HK-2 (cell line): ENCODE measurements at regions not wholly inside any gene's neighbourhood (a gene's known extent, or its start where the extent isn't known, plus 50 kb on each side); places are given as distances from the start of the nearest gene placed in this dataset.

Source experiments
- DNase-seq: peaks from one replicate; pipeline ENCODE4 v3.0.0-alpha.2; 2018; ENCODE audit not compliant: unreplicated experiment

DNA sequence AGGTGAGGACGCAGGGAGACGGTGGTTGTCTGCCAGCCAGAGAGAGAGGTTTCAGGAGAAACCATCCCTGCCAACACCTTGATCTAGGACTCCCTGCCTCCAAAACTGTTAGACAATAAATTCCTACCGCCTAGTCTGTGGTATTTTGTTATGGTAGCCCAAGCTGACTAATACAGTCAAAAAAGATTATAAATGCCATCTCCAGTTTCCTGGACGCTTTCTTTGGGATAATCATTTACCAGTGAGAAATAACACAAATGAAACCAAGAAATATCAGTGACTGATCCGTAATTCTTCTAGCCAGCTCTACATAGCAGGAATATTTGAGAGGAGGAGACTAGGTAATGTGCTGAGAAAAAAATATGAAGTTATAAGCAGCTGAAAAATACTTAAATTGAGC lies 707.8 kb upstream of the LMCD1 start:
- DNase-seq = no peak

DNA sequence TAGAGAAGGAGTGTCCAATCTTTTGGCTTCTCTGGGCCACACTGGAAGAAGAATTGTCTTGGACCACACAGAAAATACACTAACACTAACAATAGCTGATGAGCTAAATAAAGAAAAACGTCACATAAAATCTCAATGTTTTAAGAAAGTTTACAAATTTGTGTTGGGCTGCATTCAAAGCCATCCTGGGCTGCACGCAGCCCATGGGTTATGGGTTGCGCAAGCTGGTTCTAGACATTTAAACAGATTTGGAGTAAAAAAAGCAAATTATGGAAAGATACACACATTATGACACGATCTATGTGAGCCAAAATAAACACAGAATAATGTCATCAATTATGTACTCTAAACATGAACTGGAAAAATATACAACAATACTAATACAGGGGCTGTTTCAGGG lies 703.3 kb upstream of the LMCD1 start:
- no peak for DNase-seq

DNA sequence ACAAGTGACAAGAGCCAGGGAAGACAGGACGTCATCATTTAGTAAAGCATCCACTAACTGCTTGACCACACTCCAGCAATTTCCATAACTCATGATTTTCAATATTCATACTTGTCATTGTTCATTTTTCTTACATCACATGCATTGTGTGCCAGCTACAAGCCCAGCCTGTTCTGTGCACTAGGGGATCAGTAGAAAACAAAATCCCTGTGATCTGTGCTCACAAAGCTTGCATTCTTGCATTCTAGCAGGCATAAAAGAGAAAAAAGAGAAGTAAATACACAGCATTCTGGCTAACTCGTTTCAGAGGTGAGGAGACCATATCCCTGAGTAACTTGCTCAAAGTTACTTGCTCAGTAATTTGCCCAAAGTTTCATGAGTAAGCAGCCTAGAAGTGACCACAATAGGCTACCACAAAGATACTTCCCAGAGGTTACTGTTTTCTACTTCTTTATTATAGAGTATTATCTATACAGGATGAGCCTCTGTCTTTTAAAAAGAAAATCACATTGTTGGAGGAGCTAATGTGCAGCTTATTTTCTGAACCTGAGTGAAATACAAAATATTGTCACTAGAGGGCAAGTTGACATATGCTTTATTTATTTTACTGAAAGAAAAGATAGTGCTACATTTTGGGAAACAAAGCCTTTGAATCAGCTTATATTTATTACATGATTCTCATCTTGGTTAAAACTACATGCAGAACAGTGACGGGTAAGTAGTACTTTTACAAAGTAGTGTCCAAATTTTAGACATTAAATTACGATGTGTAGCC lies 701.4 kb upstream of the LMCD1 start:
- no peak for DNase-seq

DNA sequence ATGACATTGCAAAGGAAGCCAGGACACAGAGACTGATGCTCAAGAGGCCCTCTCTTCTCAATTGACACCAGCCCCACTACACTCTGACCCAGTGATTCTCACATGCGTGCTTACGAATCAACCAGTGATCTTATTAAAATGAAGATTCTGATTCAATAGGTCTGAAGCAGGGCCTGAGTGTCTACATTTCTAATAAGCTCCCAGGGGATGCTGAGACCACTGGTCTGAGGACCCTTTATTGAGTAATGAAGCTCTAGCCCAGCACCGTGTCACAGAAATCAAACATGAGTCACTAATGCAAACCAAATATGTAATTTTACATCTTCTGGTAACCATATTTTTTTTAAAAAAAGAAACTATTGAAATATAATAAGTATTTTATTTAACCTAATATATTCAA lies 689.1 kb upstream of the LMCD1 start:
- DNase-seq = no peak

DNA sequence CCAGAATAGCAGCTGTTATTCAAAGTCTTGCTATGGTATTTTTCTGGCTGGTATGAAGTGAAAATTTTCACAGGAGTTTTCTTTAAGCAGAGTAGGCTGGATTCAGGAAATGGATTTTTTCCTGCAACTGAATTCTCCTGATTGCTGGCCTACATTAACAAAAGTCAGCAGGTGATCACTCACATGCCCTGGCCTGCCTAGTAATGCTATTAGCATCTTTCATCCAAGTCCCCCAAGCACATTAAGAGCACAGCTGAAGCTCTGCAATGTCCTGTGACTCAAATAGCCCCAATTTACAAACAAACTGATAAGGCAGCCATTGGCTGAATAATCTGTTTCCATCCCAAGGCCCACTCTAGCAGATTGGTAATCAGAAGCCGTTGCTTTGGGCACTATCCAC lies 688.3 kb upstream of the LMCD1 start:
- no peak for DNase-seq

DNA sequence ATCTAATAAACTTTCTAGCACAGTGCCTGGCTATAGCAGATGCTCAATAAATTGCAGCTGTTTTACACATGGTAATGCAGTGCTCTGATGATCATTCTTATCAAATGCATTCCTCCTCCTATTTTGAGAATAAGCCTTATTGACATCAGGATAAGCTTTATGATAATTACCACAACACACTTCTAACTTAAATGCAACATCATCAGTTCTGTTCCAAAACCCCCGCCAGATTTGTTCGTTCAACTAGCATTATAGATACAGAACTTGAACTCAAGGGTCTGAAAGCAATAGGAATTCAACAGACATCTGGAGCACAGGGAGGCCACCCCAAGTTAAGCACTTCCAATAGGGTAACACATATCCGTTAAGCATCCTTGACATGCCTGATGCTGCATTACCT lies 684.4 kb upstream of the LMCD1 start:
- no peak for DNase-seq

DNA sequence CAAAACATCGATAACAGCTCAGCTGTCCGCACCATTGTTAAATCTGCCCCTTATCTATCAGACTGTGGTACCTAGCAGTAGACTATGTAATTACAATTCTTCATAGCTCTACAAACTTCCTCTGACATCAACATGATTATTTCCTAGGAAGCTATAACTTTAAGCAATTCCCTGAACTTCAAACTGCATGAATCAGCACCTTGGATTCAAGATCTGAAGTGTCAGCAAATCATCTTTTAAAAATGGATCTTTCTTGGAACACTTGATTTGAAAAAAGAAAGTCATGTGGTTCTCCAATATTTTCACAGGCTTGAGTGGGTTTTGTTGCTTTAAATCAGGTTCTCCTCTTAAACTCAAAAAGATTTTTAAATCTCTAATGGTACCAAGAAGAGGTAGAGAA lies 680.7 kb upstream of the LMCD1 start:
- DNase-seq = no peak

DNA sequence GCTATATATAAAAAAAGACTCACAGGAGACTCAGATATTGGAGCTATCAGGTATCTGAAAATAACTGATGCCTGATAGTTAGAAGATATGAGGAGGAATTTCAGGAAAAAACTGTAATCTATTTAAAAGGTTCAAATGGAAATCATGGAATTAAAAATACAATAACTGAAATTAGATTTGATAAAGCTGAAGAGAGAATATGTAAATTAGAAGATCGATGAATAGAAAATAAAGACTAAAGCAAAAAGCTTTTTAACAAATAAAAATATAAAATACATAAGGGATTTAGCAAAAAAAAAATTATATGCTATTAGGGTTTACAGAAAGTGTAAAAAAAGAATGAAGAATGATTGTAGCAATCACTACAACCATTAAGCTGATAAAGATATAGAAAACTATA lies 679.8 kb upstream of the LMCD1 start:
- no peak for DNase-seq

DNA sequence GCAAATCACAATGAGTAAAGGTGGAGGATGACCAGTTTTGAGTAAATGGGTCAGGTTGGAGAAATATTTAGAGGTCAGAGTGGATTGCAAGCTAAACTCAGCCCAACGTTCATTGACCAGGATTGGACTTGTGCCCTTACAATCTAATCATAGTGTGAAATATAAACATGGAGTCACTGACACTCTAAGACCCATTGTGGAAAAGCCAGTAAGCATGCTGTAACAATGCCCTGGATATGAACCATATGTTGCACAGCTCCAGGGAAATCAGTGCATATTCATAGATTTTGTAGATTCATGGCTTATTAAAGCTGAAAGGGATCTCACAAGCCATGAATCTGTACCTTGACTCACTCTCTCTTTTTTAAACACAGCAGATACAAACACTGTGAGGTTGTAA lies 660.2 kb upstream of the LMCD1 start:
- no peak for DNase-seq

DNA sequence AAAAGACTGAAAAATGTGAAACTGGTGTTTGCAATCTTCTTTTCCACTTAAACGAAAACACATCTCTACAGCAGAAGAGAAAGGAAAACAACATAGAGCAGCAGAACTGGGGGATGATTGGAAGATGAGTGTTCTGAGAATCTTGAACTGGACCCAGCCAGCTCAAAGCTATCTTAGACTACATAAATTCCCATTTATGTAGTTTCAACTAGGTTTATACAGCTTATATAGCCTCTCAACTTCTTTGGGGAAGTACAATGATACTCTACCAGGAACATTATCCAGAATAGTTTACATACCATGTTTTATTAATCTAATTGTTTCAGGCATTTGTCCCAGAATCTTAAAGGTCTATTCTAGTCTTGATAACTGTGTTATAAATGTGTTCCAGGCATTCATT lies 658.2 kb upstream of the LMCD1 start:
- DNase-seq = no peak

DNA sequence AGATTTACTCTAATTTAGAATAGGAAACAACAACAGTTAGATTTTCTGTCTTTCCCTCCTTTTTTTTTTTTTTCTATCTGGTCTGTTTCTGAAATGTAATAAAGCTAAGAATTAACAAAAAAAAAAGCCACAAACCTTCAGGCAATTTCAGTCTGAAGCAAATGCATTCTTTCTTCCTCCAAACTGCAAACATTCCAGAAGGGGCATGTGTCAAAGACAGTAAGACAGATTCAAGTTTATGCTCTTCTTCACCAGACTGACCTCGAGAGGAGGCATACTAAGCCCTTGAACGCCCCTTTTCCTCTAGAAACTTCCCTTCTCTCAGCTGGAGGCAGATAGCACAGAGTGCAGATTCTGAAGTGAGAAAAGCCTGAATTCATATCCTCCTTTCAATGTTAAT lies 654.6 kb upstream of the LMCD1 start:
- no peak for DNase-seq

DNA sequence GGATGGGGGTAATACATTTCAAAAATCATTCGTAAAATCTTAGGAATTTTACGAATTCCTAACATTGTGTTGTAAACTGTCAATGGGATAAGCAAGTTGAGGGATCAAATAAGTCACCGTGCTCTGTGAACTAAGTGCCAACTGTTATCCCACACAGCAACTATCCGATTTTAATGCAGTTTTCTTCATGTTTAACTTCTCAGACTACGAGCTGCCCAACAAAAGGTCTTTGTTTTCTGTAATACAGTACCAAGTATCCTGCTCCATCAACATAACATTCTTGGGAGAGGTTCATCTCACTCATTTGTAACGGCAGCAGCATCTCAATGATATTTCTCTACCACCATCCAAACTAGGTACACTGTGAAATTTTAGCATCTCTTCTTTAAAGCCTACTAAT lies 654.1 kb upstream of the LMCD1 start:
- DNase-seq = no peak

DNA sequence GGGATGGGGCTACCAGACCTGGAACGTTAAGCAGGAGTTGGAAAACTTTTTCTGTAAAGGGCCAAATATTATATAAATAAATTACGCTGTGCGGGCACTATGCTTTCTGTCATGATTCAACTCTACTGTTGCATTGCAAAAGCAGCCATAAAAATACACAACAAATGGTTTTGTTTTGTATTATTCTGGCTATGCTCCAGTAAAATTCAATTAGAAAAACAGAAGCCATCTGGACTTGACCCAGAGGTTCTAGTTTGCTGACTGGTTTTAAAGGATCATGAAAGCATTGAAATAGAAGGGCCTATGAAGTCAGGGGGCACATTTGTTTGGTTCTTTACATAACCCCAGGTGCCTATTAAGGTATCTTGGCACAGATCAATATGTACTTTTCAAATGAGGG lies 647.4 kb upstream of the LMCD1 start:
- no peak for DNase-seq

DNA sequence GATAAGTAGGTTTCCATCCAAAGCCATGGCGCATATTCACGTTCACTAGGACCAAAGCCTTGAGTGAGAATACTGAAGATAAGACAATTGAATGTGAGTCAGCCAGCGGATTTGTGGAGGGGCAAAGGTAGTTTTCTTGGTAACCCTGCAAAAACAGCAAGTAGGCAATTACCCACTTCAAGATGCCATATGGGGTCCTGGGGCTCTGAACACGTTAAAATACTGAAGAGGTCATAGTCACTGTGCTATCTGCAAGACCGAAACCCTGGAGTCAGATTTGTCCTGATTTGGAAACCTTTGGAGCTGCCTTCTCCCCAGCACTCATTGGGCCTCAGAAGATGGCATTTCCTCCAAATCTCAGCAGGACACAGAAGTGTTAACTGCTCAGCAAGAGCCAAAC lies 646.9 kb upstream of the LMCD1 start:
- no peak for DNase-seq

DNA sequence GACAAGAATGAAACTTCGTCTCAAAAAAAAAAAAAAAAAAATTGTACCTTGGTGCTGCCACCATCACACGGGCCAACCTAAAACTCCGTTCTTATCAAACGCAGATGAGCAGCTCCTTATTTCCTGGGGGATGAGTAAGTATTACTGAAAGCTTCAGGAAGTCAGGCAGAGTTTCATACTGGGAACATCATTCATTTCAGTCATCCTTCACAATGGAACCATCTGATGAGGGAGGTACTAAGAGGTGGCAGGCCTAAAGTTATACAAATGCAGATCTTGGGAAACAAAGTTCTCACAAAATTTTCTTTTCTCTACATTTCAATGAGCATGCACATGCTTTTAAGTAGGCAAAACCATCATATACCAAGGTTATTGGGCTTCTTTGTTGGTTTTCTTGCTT lies 636.0 kb upstream of the LMCD1 start:
- no peak for DNase-seq

DNA sequence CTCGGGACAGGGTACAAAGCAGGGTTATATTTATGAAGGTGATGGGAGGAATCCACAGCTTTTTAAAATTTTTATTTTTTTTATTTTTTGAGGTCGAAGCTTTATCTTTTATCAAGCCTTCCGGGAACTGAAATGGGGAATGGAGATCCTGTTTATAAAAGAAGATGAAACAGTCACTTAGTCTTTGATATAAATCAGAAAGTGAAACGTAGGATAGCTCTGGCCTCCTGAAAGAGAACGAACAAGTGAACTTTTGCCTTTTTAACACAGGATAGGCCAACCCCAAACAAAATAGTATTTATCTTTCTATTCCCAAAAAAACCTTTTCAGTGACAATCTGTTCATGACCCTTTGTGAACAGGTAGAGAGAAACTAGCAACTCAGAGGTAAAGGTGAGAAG lies 634.0 kb upstream of the LMCD1 start:
- DNase-seq = no peak

DNA sequence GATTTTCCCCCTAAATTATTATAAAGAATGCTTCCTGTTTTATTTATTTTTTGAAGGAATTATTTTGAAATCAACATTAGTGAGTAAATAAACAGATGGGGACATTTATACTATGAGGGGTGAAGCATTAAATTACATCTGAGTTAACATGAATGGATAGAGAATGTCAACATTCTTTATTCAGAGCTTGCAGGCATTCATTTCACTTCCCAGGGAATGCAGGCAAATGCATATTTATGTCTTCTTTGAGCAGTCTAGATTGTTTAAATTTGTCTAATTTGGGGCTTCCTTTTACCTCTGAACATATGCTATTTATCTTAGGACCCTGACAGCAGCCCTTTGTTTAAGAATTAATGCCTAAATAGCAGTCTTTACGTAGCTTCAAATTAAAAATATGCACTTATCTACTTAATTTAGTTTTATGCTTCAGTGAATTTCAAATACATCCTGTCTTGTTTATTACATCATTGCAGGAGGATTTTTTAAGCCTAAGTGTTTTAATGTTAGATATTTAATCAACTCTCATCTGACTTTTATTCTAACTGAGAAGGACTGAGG lies 630.5 kb upstream of the LMCD1 start:
- DNase-seq = no peak

DNA sequence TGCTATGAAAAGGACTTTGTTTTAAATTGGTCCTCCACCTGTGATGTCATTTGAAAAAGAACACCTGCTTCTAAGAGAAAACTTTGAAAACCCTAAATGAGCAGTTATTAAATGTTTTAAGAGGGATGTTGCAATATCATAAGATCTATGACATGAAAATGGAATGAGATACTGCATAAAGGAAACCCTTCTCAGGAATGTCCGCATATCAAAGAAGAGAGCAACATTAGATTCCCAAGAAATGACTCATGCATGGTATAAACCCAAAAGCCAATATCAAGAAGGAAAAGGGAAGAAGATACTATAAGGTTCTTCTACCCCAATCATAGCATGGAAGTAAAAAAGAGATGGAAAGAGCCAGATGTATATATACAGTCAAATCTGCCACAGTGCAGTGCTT lies 627.5 kb upstream of the LMCD1 start:
- no peak for DNase-seq

DNA sequence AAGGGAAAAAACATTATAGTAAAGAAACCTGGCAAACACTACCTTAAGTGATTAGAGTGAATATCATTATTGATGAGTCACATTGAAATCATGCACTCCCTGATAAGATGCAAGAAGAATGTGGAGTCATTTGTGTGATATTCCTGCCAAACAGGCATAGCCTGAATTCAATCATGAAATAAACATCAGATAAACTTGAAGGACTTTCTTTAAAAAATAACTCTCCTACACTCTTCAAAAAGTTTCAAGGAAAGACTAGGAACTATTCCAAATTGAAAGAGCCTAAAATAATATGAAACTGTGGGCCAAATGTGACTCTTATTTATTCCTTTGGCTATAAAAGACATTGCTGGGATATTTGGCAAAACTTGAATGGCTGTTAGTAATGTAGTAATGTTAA lies 625.7 kb upstream of the LMCD1 start:
- DNase-seq = no peak

DNA sequence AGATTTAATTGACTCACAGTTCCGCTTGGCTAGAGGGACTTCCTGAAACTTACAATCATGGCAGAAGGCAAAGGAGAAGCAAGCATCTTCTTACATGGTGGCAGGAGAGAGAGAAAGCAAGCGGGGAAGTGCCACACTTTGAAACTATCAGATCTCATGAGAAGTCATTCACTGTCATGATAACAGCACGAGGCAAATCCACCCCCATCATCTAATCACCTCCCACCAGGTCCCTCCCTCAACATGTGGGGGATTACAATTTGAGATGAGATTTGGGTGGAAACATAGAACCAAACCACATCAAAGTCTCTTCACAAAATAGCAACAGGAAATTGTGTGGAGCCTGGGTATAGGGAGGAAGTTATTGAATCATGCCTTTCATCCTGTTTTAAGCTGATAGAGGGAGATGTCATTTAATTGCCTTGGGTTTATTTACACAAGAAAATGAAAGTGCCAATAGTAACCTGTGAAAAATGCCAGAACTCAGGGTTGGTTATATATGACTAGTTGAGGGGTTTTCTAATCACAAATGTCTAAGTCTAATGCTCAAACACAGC lies 624.8 kb upstream of the LMCD1 start:
- no peak for DNase-seq

DNA sequence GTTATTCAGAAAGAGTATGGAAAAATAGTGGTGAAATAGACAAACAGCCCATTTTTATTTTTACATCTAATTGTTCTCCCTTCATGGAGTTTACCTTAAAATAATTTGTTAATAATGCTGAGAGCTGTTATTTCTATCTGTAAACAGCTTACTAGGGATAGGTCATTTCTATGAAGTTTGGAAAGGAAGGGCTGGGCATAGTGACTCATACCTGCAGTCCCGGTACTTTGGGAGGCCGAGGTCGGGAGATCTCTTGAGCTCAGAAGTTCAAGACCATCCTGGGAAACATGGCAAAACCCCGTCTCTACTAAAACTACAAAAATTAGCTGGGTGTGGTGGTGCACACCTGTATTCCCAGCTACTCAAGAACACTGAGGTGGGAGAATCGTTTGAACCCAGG lies 624.3 kb upstream of the LMCD1 start:
- DNase-seq = no peak

DNA sequence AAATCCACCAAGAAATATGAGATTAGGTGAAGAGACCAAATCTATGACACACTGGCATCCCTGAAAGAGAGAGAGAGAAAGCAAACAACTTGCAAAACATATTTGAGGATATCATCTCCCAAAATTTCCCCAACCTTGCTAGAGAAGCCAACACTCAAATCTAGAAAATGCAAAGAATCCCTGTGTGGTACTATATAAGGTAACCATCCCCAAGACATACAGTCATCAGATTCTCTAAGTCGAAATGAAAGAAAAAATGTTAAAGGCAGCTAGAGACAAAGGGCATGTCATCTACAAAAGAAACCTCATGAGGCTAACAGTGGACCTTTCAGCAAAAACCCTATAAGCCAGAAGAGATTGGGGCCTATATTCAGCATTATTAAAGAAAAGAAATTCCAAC lies 622.1 kb upstream of the LMCD1 start:
- no peak for DNase-seq

DNA sequence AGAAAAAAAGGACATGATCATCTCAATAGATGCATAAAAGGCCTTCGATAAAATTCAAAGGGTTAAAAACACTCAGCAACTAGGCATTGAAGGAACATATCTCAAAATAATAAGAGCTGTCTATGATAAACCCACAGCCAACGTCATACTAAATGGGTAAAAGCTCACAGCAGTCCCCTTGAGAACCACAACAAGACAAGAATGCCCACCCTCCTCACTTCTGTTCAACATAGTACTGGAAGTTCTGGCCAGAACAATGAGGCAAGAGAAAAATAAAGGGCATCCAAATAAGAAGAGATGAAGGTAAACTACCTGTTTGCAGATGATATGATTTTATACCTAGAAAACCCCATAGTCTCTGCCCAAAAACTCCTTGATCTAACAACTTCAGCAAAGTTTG lies 619.7 kb upstream of the LMCD1 start:
- no peak for DNase-seq

DNA sequence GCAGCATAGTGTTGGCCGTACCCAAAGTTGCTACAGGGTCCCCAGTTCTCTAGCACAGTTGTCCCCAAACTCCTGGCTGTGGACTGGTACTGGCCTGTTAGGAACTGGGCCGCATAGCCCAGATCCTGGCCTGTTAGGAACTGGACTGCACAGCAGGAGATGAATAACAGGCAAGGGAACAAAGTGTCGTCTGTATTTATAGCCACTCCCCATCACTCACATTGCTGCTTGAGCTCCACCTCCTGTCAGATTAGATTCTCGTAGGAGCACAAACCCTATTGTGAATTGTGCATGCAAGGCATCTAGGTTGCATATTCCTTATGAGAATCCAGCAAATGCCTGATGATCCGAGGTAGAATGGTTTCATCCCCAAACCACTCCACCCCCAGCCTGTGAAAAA lies 604.0 kb upstream of the LMCD1 start:
- no peak for DNase-seq
